B cell (primary cell): ENCODE measurements at regions not wholly inside any gene's neighbourhood (a gene's known extent, or its start where the extent isn't known, plus 50 kb on each side); places are given as distances from the start of the nearest gene placed in this dataset.

Experiments
- EZH2 ChIP-seq: IDR thresholded peaks from 2 replicates; pipeline ENCODE4 v1.6.1; 2012; ENCODE audit warnings: borderline replicate concordance, low read depth, mild to moderate bottlenecking, moderate library complexity, low read length; ENCODE audit not compliant: insufficient read depth, poor library complexity, severe bottlenecking
- TF ChIP-seq, protein P1 (sequence below): fragments of 200-600 bp; IDR thresholded peaks from one replicate; pipeline ENCODE4 v1.8.0; 2022; ENCODE audit warnings: antibody characterized with exemption, mild to moderate bottlenecking

DNA sequence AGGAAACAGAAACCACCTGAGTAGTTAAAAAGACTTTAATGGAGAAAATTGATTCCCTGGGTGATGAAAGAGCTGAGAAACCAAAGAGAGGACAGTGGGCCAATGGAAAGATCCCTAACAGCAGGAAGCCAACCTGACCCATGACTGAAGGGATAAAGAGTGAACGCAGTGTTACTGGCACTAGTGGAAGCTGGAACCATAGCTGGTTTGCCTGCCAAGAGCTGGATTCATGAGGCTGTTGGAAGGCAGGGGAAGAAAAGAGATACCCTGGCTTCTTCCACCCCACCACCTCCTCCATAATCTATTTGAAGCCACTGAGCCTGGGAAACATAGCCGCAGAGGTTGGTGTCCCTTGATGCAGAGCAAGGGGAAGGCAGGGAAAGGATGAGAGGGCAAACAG is 125.5 kb upstream of the PRKD1 start:
- TF ChIP-seq EZH2, result no peak
- TF ChIP-seq, protein P1, sequence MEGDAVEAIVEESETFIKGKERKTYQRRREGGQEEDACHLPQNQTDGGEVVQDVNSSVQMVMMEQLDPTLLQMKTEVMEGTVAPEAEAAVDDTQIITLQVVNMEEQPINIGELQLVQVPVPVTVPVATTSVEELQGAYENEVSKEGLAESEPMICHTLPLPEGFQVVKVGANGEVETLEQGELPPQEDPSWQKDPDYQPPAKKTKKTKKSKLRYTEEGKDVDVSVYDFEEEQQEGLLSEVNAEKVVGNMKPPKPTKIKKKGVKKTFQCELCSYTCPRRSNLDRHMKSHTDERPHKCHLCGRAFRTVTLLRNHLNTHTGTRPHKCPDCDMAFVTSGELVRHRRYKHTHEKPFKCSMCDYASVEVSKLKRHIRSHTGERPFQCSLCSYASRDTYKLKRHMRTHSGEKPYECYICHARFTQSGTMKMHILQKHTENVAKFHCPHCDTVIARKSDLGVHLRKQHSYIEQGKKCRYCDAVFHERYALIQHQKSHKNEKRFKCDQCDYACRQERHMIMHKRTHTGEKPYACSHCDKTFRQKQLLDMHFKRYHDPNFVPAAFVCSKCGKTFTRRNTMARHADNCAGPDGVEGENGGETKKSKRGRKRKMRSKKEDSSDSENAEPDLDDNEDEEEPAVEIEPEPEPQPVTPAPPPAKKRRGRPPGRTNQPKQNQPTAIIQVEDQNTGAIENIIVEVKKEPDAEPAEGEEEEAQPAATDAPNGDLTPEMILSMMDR, result no peak
